HepG2 (cell line): ENCODE measurements at regions not wholly inside any gene's neighbourhood (a gene's known extent, or its start where the extent isn't known, plus 50 kb on each side); places are given as distances from the start of the nearest gene placed in this dataset.

Source experiments
- ATAC-seq: fragments of 200-7000 bp; cut with Tn5 transposase; 3 replicates; pipeline ENCODE4 v1.9.1; 2020; ENCODE audit warnings: mild to moderate bottlenecking, moderate library complexity
- BruUV-seq: library from RNA; stranded (reverse); fragments of 400-500 nt; replicated peaks from 2 replicates; lab custom pipeline; 2021; lab: Mats Ljungman, UMichigan
- CTCF ChIA-PET: fragments of 300-600 bp; formaldehyde crosslinking; extraction: SDS; loops from one replicate; lab custom pipeline; 2021; ENCODE audit warnings: low total read pairs, inconsistent platforms, low intra/inter-chr PET ratio; lab: Yijun Ruan, JAX
- POLR2A ChIA-PET: fragments of 350-600 bp; sonication (Branson Sonifier 250); formaldehyde crosslinking; loops from one replicate; lab custom pipeline; 2020; ENCODE audit warnings: antibody characterized with exemption, inconsistent platforms; lab: Yijun Ruan, JAX
- DNase-seq: peaks from one replicate; pipeline ENCODE4 v3.0.0-alpha.2; 2015; ENCODE audit warnings: low spot score
- FAIRE-seq: peaks from 3 replicates; lab custom pipeline; 2011; peaks lifted over from hg19 to GRCh38; lab: Jason Lieb, UNC
- H2AFZ ChIP-seq: one replicate; pipeline ENCODE4 v1.6.1; 2011; ENCODE audit warnings: low read length, inconsistent platforms
- H3K27ac ChIP-seq: fragments of 300-600 bp; 3 replicates; pipeline ENCODE4 v1.8.0; 2011; ENCODE audit warnings: mixed run types, mild to moderate bottlenecking, mixed read lengths, low read length, inconsistent platforms; ENCODE audit not compliant: insufficient read depth; ENCODE audit errors: extremely low read length
- H3K27me3 ChIP-seq, 2 experiments: fragments of 200-600 bp in 1 of 2; 2 replicates in 1 of 2; 3 replicates in 1 of 2; pipeline versions ENCODE4 v1.6.0 to v1.8.0; 2011; ENCODE audit warnings: low read length in 2 of 2, mild to moderate bottlenecking in 2 of 2, moderate library complexity in 2 of 2, inconsistent platforms in 1 of 2; ENCODE audit not compliant: insufficient read depth in 2 of 2, control insufficient read depth in 1 of 2
- H3K36me3 ChIP-seq, 2 experiments: fragments of 200-600 bp in 1 of 2; replicated peaks in 1 of 2; 2 replicates in 1 of 2; 3 replicates in 1 of 2; pipeline versions ENCODE4 v1.5.1 to v1.8.0; 2011; ENCODE audit warnings: low read length in 2 of 2, inconsistent platforms in 1 of 2; ENCODE audit not compliant: insufficient read depth in 2 of 2, control insufficient read depth in 1 of 2
- H3K4me1 ChIP-seq: 2 replicates; pipeline ENCODE4 v1.5.1; 2012; ENCODE audit warnings: low read length, inconsistent platforms; ENCODE audit not compliant: insufficient read depth
- H3K4me2 ChIP-seq: 2 replicates; pipeline ENCODE4 v1.6.0; 2011; ENCODE audit warnings: low read depth, low read length, inconsistent platforms
- H3K4me3 ChIP-seq, 3 experiments: fragments of 200-600 bp in 1 of 3; sonication (generic), shearing (Covaris generic) in 1 of 3; replicated peaks in 1 of 3; 2 replicates each; pipeline ENCODE4 v1.5.1; 2011 to 2016; ENCODE audit warnings: low read length in 3 of 3, inconsistent platforms in 2 of 3, low read depth in 2 of 3, mild to moderate bottlenecking in 2 of 3, control low read depth in 1 of 3, mixed read lengths in 1 of 3; ENCODE audit not compliant: insufficient read depth in 1 of 3
- H3K79me2 ChIP-seq: one replicate; pipeline ENCODE4 v1.6.1; 2011; ENCODE audit warnings: low read length, inconsistent platforms; ENCODE audit not compliant: insufficient read depth
- H3K9ac ChIP-seq: 2 replicates; pipeline ENCODE4 v1.6.0; 2011; ENCODE audit warnings: mild to moderate bottlenecking, low read depth, low read length, inconsistent platforms; ENCODE audit not compliant: insufficient read depth
- H3K9me3 ChIP-seq: 2 replicates; pipeline ENCODE4 v1.5.1; 2012; ENCODE audit warnings: mild to moderate bottlenecking, low read length
- H4K20me1 ChIP-seq: 2 replicates; pipeline ENCODE4 v1.6.0; 2011; ENCODE audit warnings: inconsistent platforms, mild to moderate bottlenecking, low read length, moderate library complexity; ENCODE audit not compliant: insufficient read depth
- ARNT ChIP-seq: fragments of 450-650 bp; IDR thresholded peaks from 2 replicates; pipeline ENCODE4 v1.6.1; 2017
- MAFF ChIP-seq: IDR thresholded peaks from 2 replicates; pipeline ENCODE4 v1.6.1; 2011; ENCODE audit warnings: low read depth, low read length, improper control_type of control experiment
- MAFK ChIP-seq, 2 experiments: IDR thresholded peaks in 1 of 2; conservative IDR thresholded peaks in 1 of 2; 2 replicates each; pipeline ENCODE4 v1.6.1; 2011; ENCODE audit warnings: improper control_type of control experiment in 2 of 2, low read length in 2 of 2
- ZBTB25 ChIP-seq: IDR thresholded peaks from 2 replicates; pipeline ENCODE4 v1.6.1; 2018; ENCODE audit warnings: missing genetic modification reagents
- WGBS: methylation state at CpG from one replicate; pipeline ENCODE4 v1.1.6; 2017; ENCODE audit warnings: low lambda C conversion rate; 5-methylcytosine and 5-hydroxymethylcytosine counted together
- in situ Hi-C: cut with HindIII; loops from 2 replicates; pipeline ENCODE4 v1.10.0; 2017; ENCODE audit warnings: low pct_unique_long_range_greater_than_20kb; ENCODE audit not compliant: extremely low pct_ligation_motif_present
- intact Hi-C: fragments of 100-400 bp; cut with micrococcal nuclease; formaldehyde crosslinking; loops from one replicate; pipeline ENCODE4 v1.10.0; 2022; ENCODE audit not compliant: unreplicated experiment
- TF ChIP-seq, protein P1 (sequence below): sonication (generic); formaldehyde crosslinking; IDR thresholded peaks from 2 replicates; pipeline ENCODE4 v1.5.0; 2020; ENCODE audit warnings: mild to moderate bottlenecking, missing genetic modification reagents, borderline replicate concordance
- TF ChIP-seq, protein P2 (sequence below): sonication (generic); formaldehyde crosslinking; IDR thresholded peaks from 2 replicates; pipeline ENCODE4 v1.4.0; 2020; ENCODE audit warnings: missing genetic modification reagents, borderline replicate concordance

GRCh38 chr5:98576275-98576674, 197.2 kb upstream of the RGMB start (continued):
- TF ChIP-seq, protein P1, sequence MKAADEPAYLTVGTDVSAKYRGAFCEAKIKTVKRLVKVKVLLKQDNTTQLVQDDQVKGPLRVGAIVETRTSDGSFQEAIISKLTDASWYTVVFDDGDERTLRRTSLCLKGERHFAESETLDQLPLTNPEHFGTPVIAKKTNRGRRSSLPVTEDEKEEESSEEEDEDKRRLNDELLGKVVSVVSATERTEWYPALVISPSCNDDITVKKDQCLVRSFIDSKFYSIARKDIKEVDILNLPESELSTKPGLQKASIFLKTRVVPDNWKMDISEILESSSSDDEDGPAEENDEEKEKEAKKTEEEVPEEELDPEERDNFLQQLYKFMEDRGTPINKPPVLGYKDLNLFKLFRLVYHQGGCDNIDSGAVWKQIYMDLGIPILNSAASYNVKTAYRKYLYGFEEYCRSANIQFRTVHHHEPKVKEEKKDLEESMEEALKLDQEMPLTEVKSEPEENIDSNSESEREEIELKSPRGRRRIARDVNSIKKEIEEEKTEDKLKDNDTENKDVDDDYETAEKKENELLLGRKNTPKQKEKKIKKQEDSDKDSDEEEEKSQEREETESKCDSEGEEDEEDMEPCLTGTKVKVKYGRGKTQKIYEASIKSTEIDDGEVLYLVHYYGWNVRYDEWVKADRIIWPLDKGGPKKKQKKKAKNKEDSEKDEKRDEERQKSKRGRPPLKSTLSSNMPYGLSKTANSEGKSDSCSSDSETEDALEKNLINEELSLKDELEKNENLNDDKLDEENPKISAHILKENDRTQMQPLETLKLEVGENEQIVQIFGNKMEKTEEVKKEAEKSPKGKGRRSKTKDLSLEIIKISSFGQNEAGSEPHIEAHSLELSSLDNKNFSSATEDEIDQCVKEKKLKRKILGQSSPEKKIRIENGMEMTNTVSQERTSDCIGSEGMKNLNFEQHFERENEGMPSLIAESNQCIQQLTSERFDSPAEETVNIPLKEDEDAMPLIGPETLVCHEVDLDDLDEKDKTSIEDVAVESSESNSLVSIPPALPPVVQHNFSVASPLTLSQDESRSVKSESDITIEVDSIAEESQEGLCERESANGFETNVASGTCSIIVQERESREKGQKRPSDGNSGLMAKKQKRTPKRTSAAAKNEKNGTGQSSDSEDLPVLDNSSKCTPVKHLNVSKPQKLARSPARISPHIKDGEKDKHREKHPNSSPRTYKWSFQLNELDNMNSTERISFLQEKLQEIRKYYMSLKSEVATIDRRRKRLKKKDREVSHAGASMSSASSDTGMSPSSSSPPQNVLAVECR (CRISPR knock-in tag): no peak
- TF ChIP-seq ARNT (no peak), ZBTB25 (CRISPR knock-in tag) (no peak)

- TF ChIP-seq MAFF (peak; percentile 44; the same call in 1 of the 2 replicates), MAFK (conservative IDR thresholded peaks at IDR 0.05 in 1 of 2, IDR thresholded peaks at IDR 0.05 in 1 of 2; ENCODE audit: low read length in 2 of 2) (peak; percentile 27 to 76; a peak in 2 of 4 replicates)
- TF ChIP-seq, protein P2, sequence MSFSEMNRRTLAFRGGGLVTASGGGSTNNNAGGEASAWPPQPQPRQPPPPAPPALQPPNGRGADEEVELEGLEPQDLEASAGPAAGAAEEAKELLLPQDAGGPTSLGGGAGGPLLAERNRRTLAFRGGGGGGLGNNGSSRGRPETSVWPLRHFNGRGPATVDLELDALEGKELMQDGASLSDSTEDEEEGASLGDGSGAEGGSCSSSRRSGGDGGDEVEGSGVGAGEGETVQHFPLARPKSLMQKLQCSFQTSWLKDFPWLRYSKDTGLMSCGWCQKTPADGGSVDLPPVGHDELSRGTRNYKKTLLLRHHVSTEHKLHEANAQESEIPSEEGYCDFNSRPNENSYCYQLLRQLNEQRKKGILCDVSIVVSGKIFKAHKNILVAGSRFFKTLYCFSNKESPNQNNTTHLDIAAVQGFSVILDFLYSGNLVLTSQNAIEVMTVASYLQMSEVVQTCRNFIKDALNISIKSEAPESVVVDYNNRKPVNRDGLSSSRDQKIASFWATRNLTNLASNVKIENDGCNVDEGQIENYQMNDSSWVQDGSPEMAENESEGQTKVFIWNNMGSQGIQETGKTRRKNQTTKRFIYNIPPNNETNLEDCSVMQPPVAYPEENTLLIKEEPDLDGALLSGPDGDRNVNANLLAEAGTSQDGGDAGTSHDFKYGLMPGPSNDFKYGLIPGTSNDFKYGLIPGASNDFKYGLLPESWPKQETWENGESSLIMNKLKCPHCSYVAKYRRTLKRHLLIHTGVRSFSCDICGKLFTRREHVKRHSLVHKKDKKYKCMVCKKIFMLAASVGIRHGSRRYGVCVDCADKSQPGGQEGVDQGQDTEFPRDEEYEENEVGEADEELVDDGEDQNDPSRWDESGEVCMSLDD (CRISPR knock-in tag): no peak
- TF ChIP-seq, all 625 proteins: peak for 2
- Histone ChIP-seq H3K27ac (no peak overlapping the region), H2AFZ (no peak overlapping the region), H3K4me2 (no peak overlapping the region), H3K4me3 (no peak overlapping the region), H3K9me3 (no peaks in the 10 kb centered on the region), H3K9ac (no peak overlapping the region), H3K36me3 (no peaks in the 10 kb centered on the region), H4K20me1 (no peaks in the 10 kb centered on the region), H3K4me1 (no peaks in the 10 kb centered on the region), H3K79me2 (no peaks in the 10 kb centered on the region), H3K27me3 (no peaks in the 10 kb centered on the region)
- ChIA-PET CTCF (no interaction called here), POLR2A (no interaction called here)
- ATAC-seq (no peak), DNase-seq (no peak), FAIRE-seq (no peak)
- WGBS: 0% methylated on average over 1 of the region's 1 CpG
- in situ Hi-C loops: no loop called here
- no TSS peak for BruUV-seq
- intact Hi-C loops: no loop called here
These were observed 195.0 kb upstream of the RGMB start for GRCh38 chr5:98578438-98578837.
